ENCODE measurements at regions not wholly inside any gene's neighbourhood (a gene's known extent, or its start where the extent isn't known, plus 50 kb on each side); places are given as distances from the start of the nearest gene placed in this dataset.

DNA sequence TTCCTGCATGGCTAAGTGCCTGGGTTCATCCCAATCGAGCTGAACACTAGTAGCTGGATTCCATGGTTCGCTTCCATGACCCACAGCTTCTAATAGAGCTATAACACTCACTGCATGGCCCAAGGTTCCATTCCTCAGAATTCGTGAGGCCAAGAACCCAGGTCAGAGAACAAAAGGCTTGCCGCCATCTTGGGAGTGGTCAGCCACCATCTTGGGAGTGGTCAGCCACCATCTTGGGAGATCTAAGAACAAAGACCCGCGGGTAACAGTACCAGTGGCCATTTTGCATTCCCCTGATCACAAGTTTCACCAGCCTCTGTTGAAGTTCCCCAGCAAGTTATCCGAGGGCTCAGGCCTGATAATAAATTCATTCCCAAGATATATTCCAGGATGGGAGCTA, 179.6 kb downstream of the LMBRD1 start:
- TF ChIP-seq, protein P1, sequence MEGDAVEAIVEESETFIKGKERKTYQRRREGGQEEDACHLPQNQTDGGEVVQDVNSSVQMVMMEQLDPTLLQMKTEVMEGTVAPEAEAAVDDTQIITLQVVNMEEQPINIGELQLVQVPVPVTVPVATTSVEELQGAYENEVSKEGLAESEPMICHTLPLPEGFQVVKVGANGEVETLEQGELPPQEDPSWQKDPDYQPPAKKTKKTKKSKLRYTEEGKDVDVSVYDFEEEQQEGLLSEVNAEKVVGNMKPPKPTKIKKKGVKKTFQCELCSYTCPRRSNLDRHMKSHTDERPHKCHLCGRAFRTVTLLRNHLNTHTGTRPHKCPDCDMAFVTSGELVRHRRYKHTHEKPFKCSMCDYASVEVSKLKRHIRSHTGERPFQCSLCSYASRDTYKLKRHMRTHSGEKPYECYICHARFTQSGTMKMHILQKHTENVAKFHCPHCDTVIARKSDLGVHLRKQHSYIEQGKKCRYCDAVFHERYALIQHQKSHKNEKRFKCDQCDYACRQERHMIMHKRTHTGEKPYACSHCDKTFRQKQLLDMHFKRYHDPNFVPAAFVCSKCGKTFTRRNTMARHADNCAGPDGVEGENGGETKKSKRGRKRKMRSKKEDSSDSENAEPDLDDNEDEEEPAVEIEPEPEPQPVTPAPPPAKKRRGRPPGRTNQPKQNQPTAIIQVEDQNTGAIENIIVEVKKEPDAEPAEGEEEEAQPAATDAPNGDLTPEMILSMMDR (IDR thresholded peaks at IDR 0.05), result no peak
- TF ChIP-seq POLR2A (IDR thresholded peaks at IDR 0.05), result no peak
